Mucosa of gallbladder (tissue), 1 donor: ENCODE measurements at regions not wholly inside any gene's neighbourhood (a gene's known extent, or its start where the extent isn't known, plus 50 kb on each side); places are given as distances from the start of the nearest gene placed in this dataset.

ENCODE experiments used
- DNase-seq: peaks from one replicate; pipeline ENCODE4 v3.0.0-alpha.2; 2020; ENCODE audit warnings: low spot score
- donor health status: DM: no; HTN: no; CAD: no.

GRCh38 chr2:16333681-16334080 lies 332.0 kb downstream of the CYRIA start:
- DNase-seq: no peak

DNA sequence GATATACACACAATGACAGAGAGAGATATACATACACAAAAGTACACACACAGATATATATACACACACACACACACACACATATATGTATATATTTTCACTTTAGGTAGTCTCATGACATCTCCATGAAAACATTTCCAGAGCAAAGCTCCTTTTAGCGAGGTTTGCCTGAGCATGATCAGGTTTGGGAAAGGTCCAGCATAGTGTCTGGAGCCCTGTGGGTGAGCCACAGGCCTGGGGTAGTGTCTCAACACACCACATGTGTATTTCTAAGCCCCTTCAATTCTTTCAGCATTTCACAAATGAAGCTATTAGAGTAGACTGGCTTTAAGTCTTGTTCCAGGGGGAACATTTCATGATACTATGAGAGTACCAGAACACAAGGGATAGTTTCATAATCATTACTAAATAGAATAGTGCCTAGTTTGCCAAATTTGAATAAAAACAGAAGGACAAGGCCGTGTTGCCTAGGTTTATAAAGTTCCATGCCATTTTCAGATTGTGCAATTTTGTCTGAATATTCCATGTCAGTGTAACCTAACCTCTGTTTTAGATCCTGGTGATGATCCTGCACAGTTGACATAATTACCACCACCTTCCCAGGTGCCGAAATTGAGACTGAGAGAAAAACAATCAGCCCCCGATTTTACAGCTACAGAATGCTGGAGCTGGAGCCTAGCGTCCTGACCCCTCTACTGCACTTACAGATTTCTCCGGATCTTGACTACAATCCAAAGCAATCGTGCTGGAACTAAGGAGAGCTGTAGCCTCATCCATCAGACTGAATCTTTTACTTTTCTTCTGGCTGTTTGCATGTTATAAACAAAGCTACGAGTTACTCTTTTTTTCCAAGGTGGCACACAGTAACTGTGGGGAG lies 332.7 kb downstream of the CYRIA start:
- DNase-seq: no peak

DNA sequence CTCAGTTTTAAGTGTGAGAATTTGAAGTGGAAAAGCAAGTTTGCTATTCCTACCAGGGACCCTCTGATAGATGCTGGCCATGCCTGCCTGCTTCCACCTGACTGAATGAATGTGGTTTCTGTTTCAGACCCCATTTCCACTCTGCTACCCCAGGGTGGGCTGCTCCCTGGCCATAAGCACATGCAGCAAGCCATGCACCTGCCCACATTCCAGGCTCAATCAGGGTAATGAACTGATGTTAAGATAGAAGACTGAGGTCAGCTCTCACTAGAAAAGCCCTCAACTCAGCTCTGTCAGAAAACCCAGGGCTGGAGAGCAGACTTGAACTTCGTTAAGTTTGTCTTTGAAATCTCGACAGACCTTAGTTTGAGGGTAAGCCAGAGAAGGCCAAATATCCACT lies 333.9 kb downstream of the CYRIA start:
- no peak for DNase-seq

DNA sequence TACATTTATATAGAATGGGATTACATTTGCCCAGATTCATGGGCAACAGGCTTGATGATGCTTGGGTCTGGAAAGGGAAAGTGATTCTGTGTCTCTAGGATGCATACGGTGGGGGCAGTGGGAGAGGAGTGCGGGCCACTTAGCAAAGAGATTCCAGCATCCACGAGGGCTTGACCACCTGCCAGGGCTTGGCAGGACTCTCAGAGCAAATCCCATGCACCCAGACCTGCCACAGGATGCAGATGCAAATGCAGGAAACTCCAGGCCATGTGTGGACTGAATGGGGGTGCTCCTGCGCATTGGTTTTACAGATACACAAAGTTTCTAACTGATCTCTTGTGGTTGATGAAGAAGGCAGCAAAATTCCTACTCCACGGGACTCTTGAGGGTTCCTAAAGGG lies 334.7 kb downstream of the CYRIA start:
- DNase-seq: no peak

GRCh38 chr2:16330571-16330970 lies 335.1 kb downstream of the CYRIA start:
- DNase-seq: no peak

DNA sequence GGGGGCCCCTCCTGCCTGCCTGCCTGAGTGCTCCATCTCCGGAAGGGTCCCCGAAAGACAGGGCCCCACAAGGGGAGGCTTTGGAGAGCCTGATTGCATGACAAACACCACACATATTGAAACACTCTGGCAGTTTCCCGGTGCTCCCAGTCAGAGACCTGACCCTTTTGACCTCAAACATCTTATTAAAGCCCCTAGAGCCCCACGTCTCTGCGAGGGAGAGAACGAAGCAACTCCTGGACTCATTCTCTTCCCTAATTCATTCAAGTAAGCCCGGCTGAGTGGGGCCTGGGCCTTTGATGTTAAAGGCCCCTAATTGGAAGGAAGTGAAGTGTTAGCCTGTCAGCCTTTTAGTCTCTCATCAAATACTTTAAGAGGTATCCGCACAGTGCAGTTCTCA lies 335.6 kb downstream of the CYRIA start:
- no peak for DNase-seq

GRCh38 chr2:16329421-16329820 lies 336.2 kb downstream of the CYRIA start:
- no peak for DNase-seq

- no peak for DNase-seq
These were observed 337.0 kb downstream of the CYRIA start for GRCh38 chr2:16328521-16329190.

DNA sequence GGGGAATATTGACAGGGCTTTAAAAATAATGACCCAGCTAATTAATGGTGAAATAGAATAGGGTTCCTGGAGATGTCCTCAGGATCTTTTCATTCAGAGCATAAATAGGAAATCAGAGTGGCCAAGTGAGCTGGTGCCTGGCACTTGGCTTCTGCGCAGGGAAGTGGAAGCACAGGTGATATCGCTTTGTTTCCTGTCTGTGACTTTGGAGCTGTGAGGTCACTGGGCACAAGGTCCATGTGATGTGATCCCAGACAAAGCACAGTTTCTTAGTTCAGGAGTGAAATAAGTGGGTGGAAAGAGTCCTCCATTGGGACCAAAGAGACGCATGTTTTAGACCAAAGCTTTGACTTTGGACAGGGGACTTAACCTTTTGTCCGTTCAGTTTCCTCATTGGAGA lies 338.3 kb downstream of the CYRIA start:
- DNase-seq: no peak

GRCh38 chr2:16326711-16327300 lies 338.8 kb downstream of the CYRIA start:
- no peak for DNase-seq

DNA sequence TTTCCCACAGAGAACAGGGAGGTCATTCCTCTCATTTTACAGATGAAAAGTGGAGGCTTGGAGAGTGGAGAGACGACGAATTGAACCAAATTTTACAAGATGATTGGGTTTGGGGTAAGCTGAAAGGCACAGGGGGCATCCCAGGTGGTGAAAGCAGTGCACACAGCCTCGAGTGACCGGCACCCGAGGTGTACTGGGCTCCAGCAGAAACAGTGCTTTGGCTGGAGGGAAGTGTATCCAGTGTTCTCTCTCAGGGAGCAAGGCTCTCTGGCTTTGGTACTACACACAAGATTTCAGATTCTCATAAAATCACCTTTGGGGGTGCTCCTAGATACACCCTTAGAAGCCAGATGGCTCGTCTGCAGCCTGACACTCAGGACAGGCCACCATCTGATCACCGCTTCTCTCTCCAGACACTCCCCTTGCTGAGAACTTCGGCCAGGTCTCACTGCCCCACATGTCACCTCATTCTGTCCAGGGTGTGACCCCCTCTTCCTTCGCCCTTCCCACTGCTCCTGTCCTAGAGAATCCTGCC lies 339.6 kb downstream of the CYRIA start:
- DNase-seq: no peak

DNA sequence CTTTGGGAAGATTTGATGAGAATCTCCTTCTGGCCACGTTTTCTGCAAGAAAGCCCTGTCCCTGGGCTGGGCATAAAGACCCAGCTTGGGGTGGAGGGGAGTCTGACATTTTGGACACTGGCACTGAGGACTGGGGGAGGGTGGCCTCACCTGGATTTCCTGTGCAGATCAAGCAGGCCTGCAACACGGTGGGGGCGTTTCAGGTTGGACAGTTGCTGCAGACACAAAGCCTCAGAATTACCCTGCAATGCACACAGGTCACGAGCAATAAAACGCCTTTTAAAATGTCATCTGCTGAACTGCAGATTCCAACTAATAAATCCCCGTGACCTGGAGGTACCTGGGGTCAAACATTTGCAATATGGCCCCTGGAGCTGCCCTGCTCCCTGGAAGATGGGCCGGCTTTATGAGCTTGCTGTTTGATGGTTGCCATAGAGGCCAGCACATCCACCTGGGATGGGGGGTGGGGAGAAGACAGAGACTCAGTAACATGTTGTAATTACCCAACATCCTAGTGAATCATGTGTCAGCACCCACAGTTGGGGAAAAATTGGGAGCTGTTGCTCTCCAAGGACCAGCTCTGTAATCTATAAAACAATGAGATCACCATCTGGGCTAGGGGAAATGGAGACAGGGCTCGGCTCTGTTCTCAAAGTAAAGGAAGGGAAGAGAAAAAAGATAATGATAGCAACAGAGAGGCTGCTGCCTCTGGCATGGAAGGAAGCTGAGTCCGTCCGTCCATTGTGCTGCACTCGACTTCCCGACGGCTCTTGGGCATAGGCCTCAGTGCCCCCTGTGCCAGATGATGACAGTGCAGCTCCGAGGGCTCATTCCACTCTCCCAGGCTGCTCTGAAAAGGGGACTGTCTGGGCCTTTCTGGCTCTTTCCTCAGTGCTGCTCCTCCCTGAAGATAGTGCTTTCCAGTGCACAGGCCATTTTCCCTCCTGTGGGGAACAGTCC lies 340.3 kb downstream of the CYRIA start:
- no peak for DNase-seq

DNA sequence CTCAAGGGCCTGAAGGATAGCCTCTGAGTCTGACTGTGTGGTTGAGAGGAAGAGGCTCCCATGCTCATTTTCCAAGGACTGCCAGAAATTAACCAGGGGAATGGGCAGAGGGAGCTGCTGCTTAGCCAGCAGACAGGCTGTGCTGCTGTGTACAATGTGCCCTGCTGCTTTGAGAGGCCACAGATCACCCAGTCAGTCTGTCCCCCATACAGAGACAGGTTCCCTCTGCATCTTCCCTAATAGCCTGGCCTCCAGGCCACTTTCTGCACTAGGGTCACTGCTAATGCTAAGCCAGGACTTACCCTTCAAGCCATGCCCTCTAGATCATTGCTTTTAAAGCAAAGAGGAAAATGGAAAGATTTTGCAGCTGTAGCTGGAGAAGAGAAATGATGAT lies 341.1 kb downstream of the CYRIA start:
- DNase-seq: no peak

- no peak for DNase-seq
These were observed 341.8 kb downstream of the CYRIA start for GRCh38 chr2:16323551-16324543.

DNA sequence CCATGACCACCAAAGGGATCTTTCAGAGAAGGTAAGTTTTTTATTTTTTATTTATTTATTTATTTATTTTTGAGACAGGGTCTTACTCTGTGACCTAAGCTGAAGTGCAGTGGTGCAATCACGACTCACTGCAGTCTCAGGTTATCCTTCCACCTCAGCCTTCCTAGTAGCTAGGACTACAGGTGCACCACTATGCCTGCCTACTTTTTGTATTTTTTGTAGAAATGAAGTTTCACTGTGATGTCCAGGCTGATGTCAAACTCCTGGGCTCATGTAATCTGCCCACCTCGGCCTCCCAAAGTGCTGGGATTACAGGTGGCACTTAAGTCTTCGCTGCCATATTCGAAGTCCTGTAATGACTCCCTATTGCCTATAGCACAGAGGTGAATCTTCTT lies 342.5 kb downstream of the CYRIA start:
- DNase-seq: no peak

DNA sequence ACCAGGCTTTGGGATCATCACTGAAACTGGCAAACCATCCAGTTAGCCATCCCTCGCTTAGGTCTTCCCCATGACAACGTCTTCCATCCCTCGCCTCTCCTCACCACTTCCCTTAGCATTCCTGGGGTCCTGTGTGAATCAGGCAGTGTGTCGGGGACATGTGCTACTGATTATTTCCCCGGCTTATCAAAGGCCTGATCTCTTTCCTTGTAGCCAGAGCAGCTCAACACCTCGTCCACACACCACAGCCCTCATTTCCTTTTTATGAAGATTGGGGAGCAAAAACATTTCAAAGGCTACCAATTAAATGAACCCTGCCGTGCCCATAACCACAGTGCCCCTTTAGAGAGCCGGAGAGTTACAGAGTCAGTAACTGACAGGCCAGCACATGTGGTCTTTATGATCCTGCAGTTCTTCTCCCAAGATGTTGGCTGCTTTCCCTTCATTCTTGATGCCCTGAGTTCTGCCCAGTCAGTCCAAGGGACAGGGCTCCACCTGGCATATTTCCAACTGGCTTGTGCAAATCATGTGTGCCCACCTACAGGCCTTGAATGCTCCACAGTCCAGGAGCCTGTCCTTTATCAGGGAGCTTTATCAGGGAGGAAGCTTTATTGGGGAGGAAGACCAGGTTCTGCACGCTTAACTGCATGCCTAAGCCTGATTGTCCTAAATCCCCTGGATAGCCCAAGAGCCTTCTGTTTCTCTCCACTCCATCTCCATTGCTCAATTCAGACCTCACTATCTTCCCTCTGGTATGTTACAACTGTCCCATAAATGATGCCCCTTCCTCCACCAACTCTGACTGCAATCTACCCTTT lies 343.1 kb downstream of the CYRIA start:
- DNase-seq: no peak

GRCh38 chr2:16321872-16322271 lies 343.8 kb downstream of the CYRIA start:
- DNase-seq: no peak

GRCh38 chr2:16321256-16321655 lies 344.4 kb downstream of the CYRIA start:
- no peak for DNase-seq

DNA sequence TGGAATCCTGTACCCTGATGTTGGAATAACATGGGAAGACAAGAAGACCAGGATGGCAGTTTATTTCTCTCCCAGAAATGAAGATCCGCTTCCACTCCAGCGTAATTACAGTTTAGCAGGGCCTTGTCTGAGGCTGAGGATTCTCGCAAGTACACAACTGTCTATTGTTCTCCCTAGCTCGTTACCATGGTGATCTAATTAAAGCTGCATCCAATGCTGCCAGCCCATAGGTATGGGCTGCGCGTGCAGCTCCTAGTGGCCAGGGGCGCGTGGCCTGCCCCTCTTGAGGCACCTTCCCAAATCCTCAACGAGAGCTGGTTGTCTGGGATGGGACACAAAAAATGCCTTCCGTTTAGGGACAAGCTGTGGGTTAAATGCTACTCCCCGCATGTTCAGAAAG lies 344.9 kb downstream of the CYRIA start:
- DNase-seq: no peak
